HepG2 (cell line): ENCODE measurements at regions not wholly inside any gene's neighbourhood (a gene's known extent, or its start where the extent isn't known, plus 50 kb on each side); places are given as distances from the start of the nearest gene placed in this dataset.

Source experiments
- CEBPB ChIP-seq: IDR thresholded peaks from 2 replicates; pipeline ENCODE4 v1.6.1; 2011; ENCODE audit warnings: low read depth, low read length, improper control_type of control experiment, borderline replicate concordance
- HIVEP1 ChIP-seq: sonication (generic); formaldehyde crosslinking; IDR thresholded peaks from 2 replicates; pipeline ENCODE4 v1.4.0; 2020; ENCODE audit warnings: mild to moderate bottlenecking, missing genetic modification reagents
- JDP2 ChIP-seq: sonication (generic); formaldehyde crosslinking; IDR thresholded peaks from 2 replicates; pipeline ENCODE4 v1.8.1; 2022; ENCODE audit warnings: missing genetic modification reagents, borderline replicate concordance
- MAFF ChIP-seq: IDR thresholded peaks from 2 replicates; pipeline ENCODE4 v1.6.1; 2011; ENCODE audit warnings: low read depth, low read length, improper control_type of control experiment
- MLLT10 ChIP-seq: sonication (generic); formaldehyde crosslinking; IDR thresholded peaks from 2 replicates; pipeline ENCODE4 v1.4.0; 2020; ENCODE audit warnings: missing genetic modification reagents
- RARA ChIP-seq: IDR thresholded peaks from 2 replicates; pipeline ENCODE4 v1.6.1; 2016; ENCODE audit warnings: missing genetic modification reagents, missing compliant biosample characterization
- SAP130 ChIP-seq: IDR thresholded peaks from 2 replicates; pipeline ENCODE4 v1.6.1; 2016; ENCODE audit warnings: low read depth
- SYNCRIP ChIP-seq: fragments of 200-400 bp; formaldehyde crosslinking; IDR thresholded peaks from 2 replicates; pipeline ENCODE4 v1.6.1; 2018; ENCODE audit warnings: mild to moderate bottlenecking, low read depth, low read length; ENCODE audit not compliant: insufficient read depth
- ZBTB8A ChIP-seq: sonication (generic); formaldehyde crosslinking; IDR thresholded peaks from 2 replicates; pipeline ENCODE4 v1.4.0; 2020; ENCODE audit warnings: mild to moderate bottlenecking, low read depth, missing genetic modification reagents, borderline replicate concordance
- ZNF12 ChIP-seq: sonication (generic); formaldehyde crosslinking; IDR thresholded peaks from 2 replicates; pipeline ENCODE4 v1.5.0; 2020; ENCODE audit warnings: missing genetic modification reagents
- ZNF205 ChIP-seq: IDR thresholded peaks from 2 replicates; pipeline ENCODE4 v1.6.1; 2018; ENCODE audit warnings: missing biosample characterization, missing genetic modification reagents
- ZNF468 ChIP-seq: sonication (generic); formaldehyde crosslinking; IDR thresholded peaks from 2 replicates; pipeline ENCODE4 v1.8.0; 2022; ENCODE audit warnings: mild to moderate bottlenecking, moderate library complexity, missing genetic modification reagents
- ZNF652 ChIP-seq: IDR thresholded peaks from 2 replicates; pipeline ENCODE4 v1.6.1; 2016; ENCODE audit warnings: low read depth, borderline replicate concordance
- ZNF737 ChIP-seq: sonication (generic); formaldehyde crosslinking; IDR thresholded peaks from 2 replicates; pipeline ENCODE4 v1.5.0; 2020; ENCODE audit warnings: missing genetic modification reagents, mild to moderate bottlenecking, borderline replicate concordance
- ZNF773 ChIP-seq: sonication (generic); formaldehyde crosslinking; IDR thresholded peaks from 2 replicates; pipeline ENCODE4 v1.4.0; 2020; ENCODE audit warnings: missing genetic modification reagents, borderline replicate concordance
- ZSCAN9 ChIP-seq: IDR thresholded peaks from 2 replicates; pipeline ENCODE4 v1.6.1; 2016; ENCODE audit warnings: borderline replicate concordance
- TF ChIP-seq, protein P1 (sequence below), 2 experiments: sonication (generic) in 1 of 2; formaldehyde crosslinking in 1 of 2; IDR thresholded peaks; 2 replicates each; pipeline versions ENCODE4 v1.5.1 to v1.6.1; 2011 to 2020; ENCODE audit warnings: borderline replicate concordance in 1 of 2, low read depth in 1 of 2, low read length in 1 of 2, mild to moderate bottlenecking in 1 of 2, missing genetic modification reagents in 1 of 2, moderate library complexity in 1 of 2
- TF ChIP-seq, protein P2 (sequence below), 2 experiments: fragments of 450-650 bp in 1 of 2; sonication (generic) in 1 of 2; formaldehyde crosslinking; IDR thresholded peaks; 2 replicates each; pipeline versions ENCODE4 v1.5.0 to v1.8.0; 2020 to 2022; ENCODE audit warnings: mild to moderate bottlenecking in 1 of 2, missing genetic modification reagents in 1 of 2
- TF ChIP-seq, protein P3 (sequence below): sonication (generic); formaldehyde crosslinking; IDR thresholded peaks from 2 replicates; pipeline ENCODE4 v1.4.0; 2020; ENCODE audit warnings: mild to moderate bottlenecking, low read depth, missing genetic modification reagents
- TF ChIP-seq, protein P4 (sequence below): sonication (generic); formaldehyde crosslinking; IDR thresholded peaks from 2 replicates; pipeline ENCODE4 v1.4.0; 2020; ENCODE audit warnings: mild to moderate bottlenecking, missing genetic modification reagents
- TF ChIP-seq, protein P5 (sequence below): sonication (generic); formaldehyde crosslinking; IDR thresholded peaks from 2 replicates; pipeline ENCODE4 v1.4.0; 2020; ENCODE audit warnings: missing genetic modification reagents, mild to moderate bottlenecking, borderline replicate concordance

DNA sequence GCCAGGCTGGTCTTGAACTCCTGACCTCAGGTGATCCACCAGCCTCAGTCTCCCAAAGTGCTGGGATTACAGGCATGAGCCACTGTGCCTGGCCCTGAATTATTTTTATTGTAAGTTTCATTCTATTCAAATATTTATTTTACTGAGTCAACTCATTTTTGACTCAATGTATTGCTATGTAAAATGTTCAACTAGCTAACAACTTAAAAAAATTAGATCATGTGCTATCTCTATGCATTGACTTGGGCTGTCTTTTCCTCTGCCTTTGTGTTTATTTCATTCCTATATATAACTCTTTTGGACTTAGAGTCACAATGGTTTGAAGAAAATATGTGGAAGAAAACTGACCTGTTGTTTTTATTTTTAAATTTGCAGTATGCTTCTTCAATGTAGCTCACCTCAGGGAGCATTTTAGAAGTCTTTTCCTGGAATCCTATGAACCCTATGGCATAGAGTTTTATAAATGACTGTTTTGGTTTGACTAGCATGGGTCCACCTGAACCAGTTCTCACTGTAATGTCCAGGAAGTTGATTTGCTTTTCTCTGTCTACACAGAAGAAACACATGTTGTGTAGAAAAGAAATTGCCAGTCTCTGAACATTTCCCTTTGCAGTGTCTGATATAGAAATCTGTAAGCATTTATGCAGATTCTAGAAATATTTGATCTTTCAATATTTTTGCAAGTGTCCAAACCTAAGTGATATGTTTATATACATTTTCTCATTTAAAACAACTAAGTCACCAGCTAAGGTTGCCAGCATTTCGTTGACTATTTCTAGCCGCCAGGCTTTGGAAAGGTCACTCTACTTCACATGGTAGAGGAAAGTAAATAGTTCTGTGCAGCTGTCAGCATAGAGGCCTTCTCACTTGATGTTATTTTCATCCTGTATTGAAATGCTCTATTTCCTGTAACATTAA lies 138.8 kb downstream of the PCSK1 start (continued):
- no peak for TF ChIP-seq CEBPB
- TF ChIP-seq ZNF205 (CRISPR knock-in tag): no peak
- no peak for TF ChIP-seq ZNF12 (CRISPR knock-in tag)
- TF ChIP-seq ZNF737 (CRISPR knock-in tag): no peak
- TF ChIP-seq JDP2 (CRISPR knock-in tag): no peak
- TF ChIP-seq ZNF773 (CRISPR knock-in tag): no peak
- TF ChIP-seq, protein P1, sequence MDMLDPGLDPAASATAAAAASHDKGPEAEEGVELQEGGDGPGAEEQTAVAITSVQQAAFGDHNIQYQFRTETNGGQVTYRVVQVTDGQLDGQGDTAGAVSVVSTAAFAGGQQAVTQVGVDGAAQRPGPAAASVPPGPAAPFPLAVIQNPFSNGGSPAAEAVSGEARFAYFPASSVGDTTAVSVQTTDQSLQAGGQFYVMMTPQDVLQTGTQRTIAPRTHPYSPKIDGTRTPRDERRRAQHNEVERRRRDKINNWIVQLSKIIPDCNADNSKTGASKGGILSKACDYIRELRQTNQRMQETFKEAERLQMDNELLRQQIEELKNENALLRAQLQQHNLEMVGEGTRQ (IDR thresholded peaks at IDR 0.05; ENCODE audit: low read depth, low read length): no peak
- TF ChIP-seq, protein P1 (CRISPR knock-in tag; IDR thresholded peaks at IDR 0.05; ENCODE audit: borderline replicate concordance): no peak
- TF ChIP-seq, protein P2, sequence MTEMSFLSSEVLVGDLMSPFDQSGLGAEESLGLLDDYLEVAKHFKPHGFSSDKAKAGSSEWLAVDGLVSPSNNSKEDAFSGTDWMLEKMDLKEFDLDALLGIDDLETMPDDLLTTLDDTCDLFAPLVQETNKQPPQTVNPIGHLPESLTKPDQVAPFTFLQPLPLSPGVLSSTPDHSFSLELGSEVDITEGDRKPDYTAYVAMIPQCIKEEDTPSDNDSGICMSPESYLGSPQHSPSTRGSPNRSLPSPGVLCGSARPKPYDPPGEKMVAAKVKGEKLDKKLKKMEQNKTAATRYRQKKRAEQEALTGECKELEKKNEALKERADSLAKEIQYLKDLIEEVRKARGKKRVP (CRISPR knock-in tag; IDR thresholded peaks at IDR 0.05): no peak
- TF ChIP-seq RARA: no peak
- TF ChIP-seq ZNF468 (CRISPR knock-in tag): no peak
- TF ChIP-seq ZSCAN9 (CRISPR knock-in tag): no peak
- TF ChIP-seq MLLT10 (CRISPR knock-in tag): no peak
- TF ChIP-seq SAP130 (CRISPR knock-in tag): peak; percentile 45
- TF ChIP-seq, protein P3, sequence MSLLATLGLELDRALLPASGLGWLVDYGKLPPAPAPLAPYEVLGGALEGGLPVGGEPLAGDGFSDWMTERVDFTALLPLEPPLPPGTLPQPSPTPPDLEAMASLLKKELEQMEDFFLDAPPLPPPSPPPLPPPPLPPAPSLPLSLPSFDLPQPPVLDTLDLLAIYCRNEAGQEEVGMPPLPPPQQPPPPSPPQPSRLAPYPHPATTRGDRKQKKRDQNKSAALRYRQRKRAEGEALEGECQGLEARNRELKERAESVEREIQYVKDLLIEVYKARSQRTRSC (CRISPR knock-in tag): no peak
- no peak for TF ChIP-seq SYNCRIP
- TF ChIP-seq ZNF652 (CRISPR knock-in tag): no peak
- TF ChIP-seq, protein P4, sequence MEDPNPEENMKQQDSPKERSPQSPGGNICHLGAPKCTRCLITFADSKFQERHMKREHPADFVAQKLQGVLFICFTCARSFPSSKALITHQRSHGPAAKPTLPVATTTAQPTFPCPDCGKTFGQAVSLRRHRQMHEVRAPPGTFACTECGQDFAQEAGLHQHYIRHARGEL (CRISPR knock-in tag): no peak
- TF ChIP-seq ZBTB8A (CRISPR knock-in tag): no peak
- TF ChIP-seq HIVEP1: no peak
- TF ChIP-seq MAFF: no peak
- TF ChIP-seq, protein P5, sequence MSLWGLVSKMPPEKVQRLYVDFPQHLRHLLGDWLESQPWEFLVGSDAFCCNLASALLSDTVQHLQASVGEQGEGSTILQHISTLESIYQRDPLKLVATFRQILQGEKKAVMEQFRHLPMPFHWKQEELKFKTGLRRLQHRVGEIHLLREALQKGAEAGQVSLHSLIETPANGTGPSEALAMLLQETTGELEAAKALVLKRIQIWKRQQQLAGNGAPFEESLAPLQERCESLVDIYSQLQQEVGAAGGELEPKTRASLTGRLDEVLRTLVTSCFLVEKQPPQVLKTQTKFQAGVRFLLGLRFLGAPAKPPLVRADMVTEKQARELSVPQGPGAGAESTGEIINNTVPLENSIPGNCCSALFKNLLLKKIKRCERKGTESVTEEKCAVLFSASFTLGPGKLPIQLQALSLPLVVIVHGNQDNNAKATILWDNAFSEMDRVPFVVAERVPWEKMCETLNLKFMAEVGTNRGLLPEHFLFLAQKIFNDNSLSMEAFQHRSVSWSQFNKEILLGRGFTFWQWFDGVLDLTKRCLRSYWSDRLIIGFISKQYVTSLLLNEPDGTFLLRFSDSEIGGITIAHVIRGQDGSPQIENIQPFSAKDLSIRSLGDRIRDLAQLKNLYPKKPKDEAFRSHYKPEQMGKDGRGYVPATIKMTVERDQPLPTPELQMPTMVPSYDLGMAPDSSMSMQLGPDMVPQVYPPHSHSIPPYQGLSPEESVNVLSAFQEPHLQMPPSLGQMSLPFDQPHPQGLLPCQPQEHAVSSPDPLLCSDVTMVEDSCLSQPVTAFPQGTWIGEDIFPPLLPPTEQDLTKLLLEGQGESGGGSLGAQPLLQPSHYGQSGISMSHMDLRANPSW (CRISPR knock-in tag): 0 out of 2 replicates have a peak, but pooled peaks have one; percentile 32
